ENCODE measurements at regions not wholly inside any gene's neighbourhood (a gene's known extent, or its start where the extent isn't known, plus 50 kb on each side); places are given as distances from the start of the nearest gene placed in this dataset.

DNA sequence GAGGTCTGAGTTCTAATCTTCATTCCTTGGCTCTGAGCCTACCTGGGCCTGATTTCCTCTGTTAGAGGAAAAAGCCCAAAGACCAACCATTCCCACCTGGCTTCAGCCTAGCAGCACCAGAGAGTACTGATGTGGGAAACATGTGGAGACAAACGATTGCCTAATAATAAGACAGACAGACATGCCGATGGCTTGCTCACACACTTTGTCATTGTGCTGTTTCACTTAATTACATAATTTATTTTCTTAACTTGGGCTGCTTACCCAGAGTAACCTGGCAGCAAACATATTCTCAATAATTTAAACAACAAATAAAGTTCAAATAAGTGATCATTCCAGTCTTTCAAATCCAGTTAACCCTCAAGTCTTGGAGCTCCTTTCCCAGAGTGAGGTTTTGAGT, 83.4 kb downstream of the MAF start:
- Histone ChIP-seq H3K4me1 (ENCODE audit: control insufficient read depth, insufficient read depth, low read length) (no peaks in the 10 kb centered on the region), H3K27ac (ENCODE audit: insufficient read depth, low read length) (no peak overlapping the region), H3K18ac (ENCODE audit: low read depth, low read length) (no peak overlapping the region), H2AK5ac (ENCODE audit: low read depth, low read length) (no peak overlapping the region), H3K4me2 (ENCODE audit: low read depth, low read length) (no peak overlapping the region), H3K9ac (ENCODE audit: low read depth, low read length) (no peak overlapping the region), H3K9me3 (ENCODE audit: control insufficient read depth, insufficient read depth, low read length) (peaks cover 22% of the 10 kb centered on the region), H3K36me3 (ENCODE audit: control insufficient read depth, insufficient read depth, low read length) (no peaks in the 10 kb centered on the region), H2BK15ac (ENCODE audit: low read depth, low read length) (no peak overlapping the region), H3K56ac (ENCODE audit: extremely low read depth, insufficient read depth, low read length) (no peak overlapping the region), H3K23ac (ENCODE audit: low read depth, low read length) (no peak overlapping the region), H2BK120ac (ENCODE audit: low read depth, low read length) (no peak overlapping the region), H3K27me3 (ENCODE audit: control insufficient read depth, insufficient read depth, low read length) (no peaks in the 10 kb centered on the region), H2BK20ac (ENCODE audit: low read depth, low read length) (no peak overlapping the region), H2BK5ac (ENCODE audit: low read depth, low read length, poor library complexity, severe bottlenecking) (no peak overlapping the region), H3K79me1 (ENCODE audit: low read depth in 1 of 2, low read length in 2 of 2) (no peaks in the 10 kb centered on the region), H3K4ac (ENCODE audit: low read depth, low read length) (no peak overlapping the region), H2AK9ac (replicated peaks; ENCODE audit: low read depth, low read length, poor library complexity) (no peak overlapping the region), H4K8ac (ENCODE audit: low read depth in 2 of 2, low read length in 2 of 2) (no peak overlapping the region), H4K91ac (ENCODE audit: insufficient read depth, low read depth, low read length) (no peak overlapping the region), H3K4me3 (ENCODE audit: insufficient read depth, low read depth, low read length) (no peak overlapping the region), H4K5ac (ENCODE audit: low read depth, low read length) (no peak overlapping the region), H3K9me1 (ENCODE audit: insufficient read depth, low read length) (no peaks in the 10 kb centered on the region), H2AFZ (replicated peaks; ENCODE audit: low read length, poor library complexity) (no peak overlapping the region), H4K20me1 (ENCODE audit: insufficient read depth, low read length) (no peaks in the 10 kb centered on the region), H3K14ac (replicated peaks; ENCODE audit: low read depth, low read length) (no peak overlapping the region)
- ChIA-PET CTCF (no interaction called here), POLR2A (ENCODE audit: unreplicated experiment) (no interaction called here)
- TF ChIP-seq POLR2A (IDR thresholded peaks at IDR 0.05; ENCODE audit: low read depth, low read length) (no peak), CEBPB (IDR thresholded peaks at IDR 0.05; ENCODE audit: low read depth, low read length) (no peak), MAZ (IDR thresholded peaks at IDR 0.05; ENCODE audit: borderline replicate concordance, low read depth, low read length) (no peak), FOS (IDR thresholded peaks at IDR 0.05; ENCODE audit: low read depth, low read length) (no peak), RCOR1 (IDR thresholded peaks at IDR 0.05; ENCODE audit: insufficient replicate concordance, low read length) (no peak), MAFK (IDR thresholded peaks at IDR 0.05; ENCODE audit: low read depth, low read length) (no peak), CHD1 (IDR thresholded peaks at IDR 0.05; ENCODE audit: low read depth, low read length) (no peak), RAD21 (IDR thresholded peaks at IDR 0.05; ENCODE audit: low read length) (no peak)
- TF ChIP-seq, protein P1, sequence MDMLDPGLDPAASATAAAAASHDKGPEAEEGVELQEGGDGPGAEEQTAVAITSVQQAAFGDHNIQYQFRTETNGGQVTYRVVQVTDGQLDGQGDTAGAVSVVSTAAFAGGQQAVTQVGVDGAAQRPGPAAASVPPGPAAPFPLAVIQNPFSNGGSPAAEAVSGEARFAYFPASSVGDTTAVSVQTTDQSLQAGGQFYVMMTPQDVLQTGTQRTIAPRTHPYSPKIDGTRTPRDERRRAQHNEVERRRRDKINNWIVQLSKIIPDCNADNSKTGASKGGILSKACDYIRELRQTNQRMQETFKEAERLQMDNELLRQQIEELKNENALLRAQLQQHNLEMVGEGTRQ (IDR thresholded peaks at IDR 0.05; ENCODE audit: low read depth, low read length) = no peak
- in situ Hi-C loops (cut with MboI; ENCODE audit: low sequenced_read_pairs) (no loop called here), dilution Hi-C loops (cut with HindIII; ENCODE audit: low sequenced_read_pairs, unreplicated experiment) (no loop called here), intact Hi-C loops (cut with micrococcal nuclease) (no loop called here)
- no peak for ATAC-seq (ENCODE audit: low read depth)
- no TSS peak for BruUV-seq (replicated peaks)
- DNase-seq = no peak
- no CpG with 5 or more reads among the region's 2 CpGs for WGBS, 2 experiments (ENCODE audit: extremely low coverage in 2 of 2, insufficient read length in 1 of 2)
